ENCODE measurements at regions not wholly inside any gene's neighbourhood (a gene's known extent, or its start where the extent isn't known, plus 50 kb on each side); places are given as distances from the start of the nearest gene placed in this dataset.
"Not testable (repeated sequence)": the region's sequence is repeated elsewhere in the genome, so short reads cannot be mapped to it uniquely, and the experiment has no call there.

DNA sequence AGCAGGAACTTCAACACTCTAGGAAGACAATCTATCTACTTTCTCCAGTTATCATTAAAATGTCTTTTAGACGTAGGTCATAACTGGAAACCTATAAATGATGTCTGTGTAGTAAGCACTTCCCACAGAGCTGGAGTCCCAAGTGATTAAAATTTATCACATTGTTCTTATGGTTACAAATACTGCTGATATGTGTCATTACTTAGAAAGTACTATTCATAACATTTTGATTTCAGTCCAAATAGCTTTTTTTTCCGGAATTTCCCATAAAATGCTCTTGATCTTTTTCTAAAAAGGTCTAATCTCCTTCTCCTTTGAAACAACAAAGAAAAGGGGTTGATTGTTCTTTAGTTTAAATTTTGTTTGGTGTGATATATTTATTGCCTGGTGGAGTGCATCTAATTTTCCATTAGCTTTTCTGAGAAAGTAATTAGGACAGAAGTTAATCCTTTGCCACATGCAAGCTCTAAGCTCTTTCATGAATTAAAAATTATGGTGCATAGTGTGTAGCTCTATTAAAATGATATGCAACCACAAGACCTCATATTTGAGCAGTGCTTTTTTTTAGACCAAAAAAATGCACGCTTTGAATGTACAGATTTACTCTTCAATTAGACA is 132.7 kb upstream of the TCF21 start:
- no peak for DNase-seq

DNA sequence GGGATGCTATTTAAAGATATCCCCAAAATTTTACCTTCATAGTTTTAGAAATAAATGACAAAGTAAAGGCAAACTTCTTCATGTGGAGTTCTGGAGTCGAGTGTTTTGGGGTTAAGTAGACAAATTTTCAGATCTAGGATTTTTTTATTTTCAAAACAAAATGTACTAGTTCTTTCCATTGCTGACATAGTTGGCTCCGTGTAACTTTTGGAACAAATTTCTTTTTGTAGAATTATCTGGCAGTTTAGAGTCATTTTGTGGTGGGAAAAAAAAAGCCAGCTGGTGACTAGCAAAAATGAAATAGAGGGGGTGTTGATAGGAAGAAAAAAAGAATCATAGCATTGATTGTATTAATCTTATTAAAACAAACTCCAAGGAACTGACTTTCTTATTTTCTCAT is 131.6 kb upstream of the TCF21 start:
- no peak for DNase-seq

DNA sequence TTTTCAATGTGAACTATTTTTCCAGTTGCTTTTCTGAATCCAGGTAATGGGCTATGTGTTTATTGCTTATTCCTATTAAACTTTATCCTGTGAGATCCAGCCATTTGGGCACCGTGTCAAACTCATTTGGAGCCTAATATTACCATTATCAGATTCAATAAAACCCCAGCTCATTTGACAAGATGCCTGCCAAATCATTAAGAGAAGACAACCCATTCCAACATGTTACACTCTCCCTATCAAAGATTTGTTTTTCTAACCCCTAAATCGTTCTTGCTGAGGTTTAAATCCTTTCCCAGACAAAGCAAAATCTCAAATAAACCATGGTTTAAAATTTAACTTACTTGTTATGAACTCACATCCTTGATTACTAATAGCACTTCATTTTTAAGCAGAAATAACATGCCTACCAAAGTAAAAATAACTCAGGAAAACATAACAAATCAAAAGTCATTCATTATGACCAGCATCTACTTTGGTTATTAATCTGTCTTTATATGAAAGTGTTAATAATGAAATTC is 130.0 kb upstream of the TCF21 start:
- DNase-seq, result no peak

DNA sequence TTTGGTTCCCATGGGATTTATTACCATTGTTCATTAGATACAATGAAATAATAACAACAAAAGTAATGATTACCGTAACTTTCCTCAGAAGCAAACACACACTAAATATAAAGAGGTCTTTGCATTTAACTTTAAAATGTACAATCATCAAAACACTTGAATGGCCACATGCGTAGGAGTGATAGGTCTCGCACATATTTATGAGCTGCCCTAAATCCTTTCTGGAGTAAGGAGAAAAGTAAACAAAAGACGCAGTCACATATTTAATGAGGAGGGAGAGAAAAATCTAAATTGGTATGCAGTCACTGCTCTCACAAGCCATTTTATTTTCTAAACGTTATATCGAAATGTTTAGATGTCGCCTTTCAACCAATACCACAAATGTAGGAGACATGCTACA is 129.4 kb upstream of the TCF21 start:
- DNase-seq, result no peak

DNA sequence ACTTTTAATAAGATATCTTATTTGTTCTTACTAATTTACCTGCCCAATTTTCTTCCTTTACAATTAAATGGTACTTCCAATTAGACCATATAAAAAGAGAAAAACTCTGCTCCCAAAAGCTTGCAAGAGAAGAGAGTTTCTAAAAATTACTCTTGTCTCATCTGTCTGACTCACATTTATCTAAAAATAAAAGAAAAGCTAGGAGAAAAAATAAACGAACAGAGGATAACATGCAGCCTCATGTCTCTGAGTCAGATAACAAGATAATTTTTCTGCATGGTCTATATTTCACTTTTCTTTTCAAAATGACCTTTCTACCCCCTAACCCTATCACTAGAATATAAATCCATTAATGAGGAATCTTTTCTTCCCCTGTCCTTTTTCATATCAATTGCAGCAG is 127.2 kb upstream of the TCF21 start:
- DNase-seq, result no peak

DNA sequence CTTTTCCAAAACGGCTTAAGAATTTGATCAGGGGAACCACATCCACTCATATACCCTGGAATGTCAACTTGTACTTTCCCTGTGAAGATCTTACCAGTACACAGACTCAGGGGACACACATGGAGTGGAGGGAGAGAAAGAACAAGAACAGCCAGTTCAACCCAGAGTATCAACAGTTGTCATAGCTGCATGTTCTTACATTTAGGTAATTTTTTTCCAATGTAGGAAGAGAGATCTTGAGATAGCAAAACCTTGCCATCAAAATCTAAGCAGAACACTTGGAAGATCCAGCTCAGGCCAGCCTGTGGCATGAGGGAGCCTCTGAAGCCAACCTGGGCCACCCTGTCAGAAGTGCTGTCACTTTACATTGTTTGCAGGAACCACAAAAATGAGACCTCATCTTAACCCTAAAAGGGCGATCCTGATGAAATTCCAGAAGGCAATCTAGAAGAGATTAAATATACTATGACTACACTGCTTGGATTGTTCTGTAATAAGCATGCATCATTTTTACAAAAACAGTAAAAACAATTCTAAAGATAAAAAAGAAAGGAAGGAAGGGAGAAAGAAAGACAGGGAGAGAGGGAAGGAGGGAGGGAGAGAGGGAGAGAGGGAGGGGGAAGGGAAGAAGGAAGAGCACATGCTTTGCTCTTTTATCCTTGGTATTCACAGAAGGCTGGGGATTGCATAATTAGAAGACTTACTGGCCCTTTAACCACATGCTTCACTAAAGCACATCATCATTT is 124.7 kb upstream of the TCF21 start:
- no peak for DNase-seq

DNA sequence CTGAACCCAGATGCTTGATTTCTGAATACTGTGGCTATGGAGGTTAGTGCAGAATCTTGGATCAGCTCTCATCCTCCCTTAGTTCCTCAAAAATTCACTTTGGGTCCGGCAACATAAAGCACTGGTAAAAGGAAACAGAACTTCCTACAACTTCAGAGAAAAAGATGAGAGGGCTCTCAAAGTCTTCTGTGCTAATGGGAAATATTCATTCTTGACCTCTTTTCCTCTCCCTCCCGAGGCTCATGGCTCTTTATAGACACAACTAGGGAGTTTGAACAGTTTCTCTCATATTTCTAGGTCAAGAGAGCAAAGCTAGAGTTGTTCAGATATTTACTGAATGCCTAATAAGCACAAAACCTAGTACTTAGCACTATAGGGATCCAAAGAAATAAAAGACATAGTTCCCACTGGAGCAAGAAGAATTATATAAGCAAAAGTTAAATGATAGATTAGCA is 124.1 kb upstream of the TCF21 start:
- no peak for DNase-seq

DNA sequence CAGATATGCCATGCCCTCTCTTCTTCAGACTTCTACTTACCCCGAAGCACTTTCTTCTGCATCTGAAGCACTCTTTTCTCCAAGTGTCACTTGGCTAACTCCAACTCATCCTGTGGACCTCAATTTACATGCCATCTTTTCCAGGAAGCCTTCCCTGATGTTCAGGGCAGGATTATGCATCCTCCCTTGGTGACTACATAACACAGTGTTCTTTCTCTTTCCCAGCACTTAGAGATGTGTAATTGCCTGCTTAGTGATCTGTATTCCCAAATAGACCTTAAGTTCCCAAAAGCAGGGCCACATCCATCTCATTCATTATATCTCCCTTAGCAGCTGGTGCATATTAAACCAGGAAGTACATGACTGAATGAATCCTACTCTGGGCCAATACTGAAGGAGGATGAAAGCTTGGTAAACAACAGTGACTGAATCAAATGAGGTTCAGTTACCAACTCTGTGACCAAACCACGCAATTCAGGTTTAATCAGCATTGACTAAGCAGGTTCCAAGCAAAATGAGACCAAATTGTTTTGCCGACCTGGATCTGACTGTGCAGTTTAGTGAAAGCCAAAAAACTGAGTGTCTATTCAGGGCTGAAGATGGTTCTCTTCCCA is 121.4 kb upstream of the TCF21 start:
- DNase-seq, result no peak

DNA sequence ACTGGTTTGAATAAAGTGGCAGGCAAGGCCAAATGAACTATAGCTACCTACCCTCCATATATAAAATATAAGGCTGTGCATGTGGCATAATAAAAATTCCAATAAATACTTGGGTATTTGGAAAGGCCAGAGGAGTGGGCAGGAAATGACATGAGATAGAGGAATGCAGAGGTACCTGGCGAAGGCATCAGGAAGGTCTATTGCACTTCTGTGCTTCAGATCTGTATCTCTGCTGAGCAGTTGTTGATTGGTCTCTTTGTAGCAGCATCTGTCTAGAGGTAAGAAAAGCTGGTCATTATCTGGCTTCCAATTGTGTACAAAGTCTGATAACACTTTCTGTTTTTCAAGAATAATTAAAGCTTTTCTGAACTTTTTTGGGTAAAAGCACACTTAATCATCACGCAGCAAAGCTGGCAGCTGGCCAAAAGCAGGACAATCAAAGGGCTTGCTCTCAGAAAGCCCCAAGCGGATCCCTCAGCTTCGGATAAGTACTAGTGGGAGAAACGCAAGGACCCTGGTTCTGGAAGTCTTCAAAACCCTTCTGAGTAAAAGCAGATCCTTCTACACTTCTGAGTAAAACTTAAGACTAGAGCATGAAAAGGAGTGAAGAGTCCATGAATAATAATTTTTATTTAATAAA is 120.1 kb upstream of the TCF21 start:
- DNase-seq, result no peak

DNA sequence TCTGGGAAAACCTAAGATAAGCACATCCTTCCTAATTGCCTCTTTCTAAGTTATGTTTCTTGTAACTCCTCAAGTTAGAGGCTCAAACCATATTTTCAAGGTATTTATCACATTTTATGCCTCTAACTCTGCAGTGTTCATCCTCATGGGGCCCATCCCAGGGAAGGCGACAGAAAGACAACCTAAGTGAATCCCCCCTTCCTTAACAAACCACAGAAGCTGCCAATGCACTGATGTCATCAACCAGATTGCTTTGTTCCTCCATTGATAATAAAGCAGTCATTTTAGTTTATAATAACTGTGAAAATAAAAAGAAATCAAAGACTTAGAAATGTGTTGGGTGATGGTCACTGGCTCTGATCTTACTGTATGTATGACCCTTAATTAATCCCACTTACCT is 119.5 kb upstream of the TCF21 start:
- no peak for DNase-seq

DNA sequence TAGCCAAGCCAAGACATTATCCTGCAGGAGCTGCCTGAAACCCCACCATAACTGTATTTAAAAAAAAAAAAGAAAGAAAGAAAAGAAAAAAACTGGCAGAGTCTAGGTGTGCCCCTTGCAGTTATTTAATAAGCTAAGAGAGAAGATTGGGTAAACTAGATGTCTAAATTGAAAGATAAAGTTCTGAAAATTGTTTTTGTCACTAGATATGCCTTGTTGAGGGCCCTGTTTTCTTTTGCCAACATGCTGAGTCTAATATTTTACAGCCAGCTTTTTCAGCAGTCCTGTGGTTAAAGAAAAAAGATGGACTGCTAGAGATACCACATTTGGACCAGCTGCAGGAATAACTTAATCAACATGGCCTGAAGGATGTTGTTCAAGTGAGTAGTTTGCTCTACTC is 116.3 kb upstream of the TCF21 start:
- DNase-seq, result no peak

DNA sequence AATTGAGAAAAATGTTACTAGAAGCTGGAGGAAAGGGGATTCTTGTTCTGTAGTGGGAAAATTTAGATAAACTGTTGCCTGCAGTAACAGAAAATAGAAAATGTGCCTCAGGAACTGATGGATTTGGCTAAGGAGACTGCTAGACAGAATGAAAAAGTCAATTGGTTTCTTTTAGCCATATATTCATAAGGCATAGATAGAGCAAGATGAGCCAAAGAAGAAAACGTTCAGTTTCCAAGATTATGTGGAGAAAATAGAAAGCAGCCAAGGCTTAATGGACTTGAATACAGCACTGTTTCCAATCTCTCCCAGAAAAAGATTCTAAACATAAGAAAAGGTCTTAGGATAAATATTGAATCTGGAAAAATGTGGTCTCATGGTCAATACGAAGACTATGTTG is 115.1 kb upstream of the TCF21 start:
- no peak for DNase-seq

DNA sequence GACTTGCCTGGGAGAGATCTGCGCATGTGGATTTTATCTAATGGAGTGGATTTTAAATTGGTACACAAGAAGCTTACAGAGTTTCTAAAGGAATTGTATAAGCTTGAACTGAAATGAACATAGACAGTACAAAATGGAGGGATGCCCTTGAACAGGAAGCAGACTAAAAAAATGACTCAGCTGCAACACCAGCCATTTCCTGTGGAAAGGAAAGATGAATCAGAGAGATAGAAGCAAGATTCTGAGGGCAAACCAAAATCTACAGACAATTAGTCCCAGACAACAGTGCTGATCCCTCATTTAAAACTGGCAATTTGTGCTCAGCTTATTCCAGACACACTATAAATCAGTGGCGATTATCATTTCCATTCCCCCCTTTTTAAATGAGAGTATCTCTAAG is 114.6 kb upstream of the TCF21 start:
- DNase-seq, result no peak

DNA sequence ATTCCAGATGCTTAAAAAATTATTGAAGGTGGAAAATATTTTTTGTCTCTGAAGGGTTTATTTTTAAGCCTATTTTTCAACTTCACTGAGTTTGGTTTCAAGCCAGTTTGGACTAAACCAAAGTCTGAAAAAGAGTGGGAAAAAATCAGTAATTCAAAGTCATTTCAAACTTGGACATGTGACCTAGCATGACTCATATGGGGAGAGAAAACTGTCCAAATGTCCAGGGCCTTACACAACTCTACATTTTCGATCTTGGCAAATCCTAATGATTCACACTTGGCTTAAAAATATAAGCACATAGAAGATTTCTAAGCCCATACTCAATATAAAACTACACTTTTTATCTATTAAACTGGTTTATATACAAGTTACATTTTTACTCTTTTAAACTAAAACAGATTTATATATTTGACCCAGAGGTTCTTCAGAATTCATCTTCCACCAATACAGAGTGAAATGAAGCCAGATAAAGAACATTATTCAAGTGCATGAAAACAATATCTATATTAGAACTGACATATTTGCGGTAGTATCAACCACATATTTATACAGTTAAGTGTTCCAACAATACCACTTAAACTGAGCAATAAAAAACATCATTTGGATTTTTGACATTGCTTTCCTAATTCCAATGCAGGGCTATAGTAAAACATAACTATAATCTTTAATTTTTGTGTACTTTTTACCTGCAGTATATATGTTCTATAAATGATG is 110.3 kb upstream of the TCF21 start:
- DNase-seq, result no peak

DNA sequence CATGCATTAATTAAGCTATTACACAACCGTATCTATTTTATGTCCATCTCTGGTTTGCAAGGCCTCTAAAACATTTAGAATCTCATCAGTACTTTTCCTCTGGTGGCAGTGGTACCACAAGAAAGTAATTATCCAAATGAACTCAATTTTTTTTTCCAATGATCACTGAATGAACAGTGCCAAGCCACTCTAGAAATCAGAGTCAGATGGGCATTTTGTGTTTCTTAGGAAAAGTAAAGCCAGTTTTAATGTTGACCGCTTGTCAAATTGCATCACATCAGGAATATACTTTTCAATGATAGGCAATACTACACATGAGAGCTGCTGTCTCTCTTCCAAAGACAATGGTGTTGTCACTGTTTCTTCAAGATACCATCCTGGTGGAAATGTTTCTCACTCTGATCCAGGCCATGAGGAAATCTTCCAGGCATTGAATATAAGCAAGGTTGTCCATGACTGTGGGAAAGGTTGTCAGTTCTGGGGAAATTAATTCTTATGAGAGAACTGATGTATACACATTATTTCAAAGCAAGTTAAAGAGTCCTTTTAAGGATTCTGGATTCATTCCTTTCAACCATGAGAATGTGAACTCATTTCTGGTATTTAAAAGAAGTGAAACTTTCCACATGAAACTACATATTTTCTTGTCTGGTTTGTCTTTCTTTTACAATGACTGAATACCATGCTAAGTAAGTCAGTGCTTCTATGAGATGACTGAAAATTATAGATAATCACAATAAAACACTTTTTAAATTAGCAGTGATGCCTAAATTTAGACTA is 108.8 kb upstream of the TCF21 start:
- DNase-seq, result no peak

DNA sequence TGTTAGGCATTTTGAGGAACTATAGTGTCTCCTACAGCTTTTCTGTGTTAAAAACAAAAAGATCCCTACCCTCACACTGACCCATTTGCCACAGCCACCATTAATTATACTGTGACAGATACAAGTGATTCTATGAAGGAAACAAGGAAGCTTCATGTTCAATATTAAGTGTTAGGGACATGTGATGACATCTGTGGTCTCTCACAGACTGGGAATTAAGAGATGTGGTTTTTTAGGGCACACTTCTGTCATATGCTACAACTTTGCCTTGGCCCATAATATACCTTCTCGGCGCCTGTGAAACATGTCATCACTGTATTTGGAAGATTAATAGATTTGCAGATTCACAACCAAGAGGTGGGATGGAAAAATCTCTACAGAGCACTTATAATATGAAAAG is 102.9 kb upstream of the TCF21 start:
- no peak for DNase-seq

DNA sequence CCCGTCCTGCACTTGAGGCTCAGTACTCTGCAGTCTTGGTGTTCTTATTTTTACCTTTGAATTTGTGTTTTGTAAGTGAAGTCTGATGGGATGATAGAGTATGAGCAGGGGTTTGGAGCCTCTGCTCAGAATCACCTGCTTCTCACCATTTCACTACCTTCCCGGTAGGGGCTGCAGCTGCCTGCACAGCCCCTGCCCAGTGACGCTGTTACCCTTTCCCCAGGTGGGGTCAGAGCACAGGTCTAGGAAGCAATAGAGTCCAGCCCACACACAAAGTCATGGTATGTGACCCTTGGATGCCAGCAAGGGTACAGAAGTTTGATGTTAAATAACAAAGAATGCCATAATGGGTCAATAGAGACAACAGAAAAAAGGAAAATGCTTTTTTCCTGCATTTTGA is 101.8 kb upstream of the TCF21 start:
- no peak for DNase-seq

DNA sequence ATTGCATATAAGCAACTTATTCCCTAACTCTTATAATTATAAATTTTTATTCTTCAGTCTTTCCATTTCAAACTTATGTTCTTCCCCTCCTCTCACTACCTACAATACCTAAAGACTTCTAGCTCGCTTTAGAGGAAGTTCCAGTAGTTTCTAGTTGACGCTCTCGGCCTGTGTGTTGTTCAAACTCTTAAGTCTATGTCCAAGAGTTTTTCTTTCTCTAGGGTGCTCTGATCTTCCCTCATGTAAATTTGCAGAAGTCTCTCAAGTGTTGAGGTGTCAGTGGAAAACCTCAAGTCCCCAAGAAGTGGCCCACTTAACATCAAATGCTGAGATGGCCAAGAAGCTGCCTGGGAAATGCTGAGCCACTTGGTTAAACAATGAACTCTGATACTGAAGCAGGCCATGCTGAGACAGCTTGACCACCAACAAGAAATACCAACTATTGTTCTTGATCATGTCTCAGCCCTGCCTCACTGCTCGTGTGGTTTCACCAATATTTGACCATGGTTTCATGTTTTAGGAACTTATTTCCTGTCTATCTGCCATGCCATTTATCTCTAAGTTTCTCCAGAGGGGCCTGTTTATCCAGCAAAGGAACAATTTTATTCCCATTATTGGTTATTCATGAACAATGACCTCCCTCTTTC is 100.9 kb upstream of the TCF21 start:
- DNase-seq, result no peak

DNA sequence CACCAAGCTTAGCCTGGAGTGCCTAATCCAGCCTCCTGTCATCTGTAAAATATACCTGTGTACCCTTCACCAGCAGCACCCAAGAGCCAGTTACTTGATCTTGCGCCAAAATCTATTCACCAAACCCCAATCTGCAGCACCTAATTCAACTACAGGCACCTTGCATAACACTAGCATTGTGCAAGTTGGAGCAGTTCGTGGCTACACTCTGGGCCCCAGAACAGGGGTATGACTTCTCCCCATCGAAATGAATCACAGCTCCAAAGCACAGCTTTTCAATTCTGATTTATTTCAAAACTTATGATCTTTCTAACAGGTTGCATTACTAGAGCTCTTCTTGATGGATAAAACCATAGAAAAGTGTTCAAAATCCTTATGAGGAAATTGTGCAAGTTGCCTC is 100.4 kb upstream of the TCF21 start:
- DNase-seq, result no peak

DNA sequence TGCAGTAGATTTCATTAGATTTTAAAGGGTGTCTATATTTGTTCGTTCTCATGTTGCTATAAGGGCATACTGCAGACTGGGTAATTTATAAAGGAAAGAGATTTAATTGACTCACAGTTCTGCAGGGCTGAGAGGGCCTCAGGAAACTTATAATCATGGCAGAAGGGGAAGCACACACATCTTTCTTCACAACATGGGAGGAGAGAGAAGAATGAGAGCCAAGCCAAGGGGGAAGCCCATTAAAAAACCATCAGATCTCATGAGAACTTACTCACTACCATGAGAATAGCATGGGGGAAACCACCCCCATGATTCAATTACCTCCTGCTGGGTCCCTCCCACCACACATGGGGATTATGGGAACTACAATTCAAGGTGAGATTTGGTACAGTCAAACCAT is 99.5 kb upstream of the TCF21 start:
- DNase-seq, result not testable (repeated sequence)

DNA sequence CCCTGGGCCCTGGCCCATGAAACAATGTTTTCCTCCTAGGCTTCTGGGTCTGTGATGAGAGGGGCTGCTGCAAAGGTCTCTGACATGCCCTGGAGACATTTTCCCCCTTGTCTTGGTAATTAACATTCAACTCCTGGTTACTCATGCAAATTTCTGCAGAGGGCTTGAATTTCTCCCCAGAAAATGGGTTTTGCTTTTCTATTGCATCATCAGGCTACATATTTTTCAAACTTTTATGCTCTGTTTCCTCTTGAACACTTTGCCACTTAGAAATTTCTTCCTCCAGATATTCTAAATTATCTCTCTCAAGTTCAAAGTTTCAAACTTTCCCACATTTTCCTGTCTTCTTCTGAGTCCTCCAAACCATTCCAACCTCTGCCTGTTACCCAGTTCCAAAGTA is 98.2 kb upstream of the TCF21 start:
- DNase-seq, result not testable (repeated sequence)

Data from right kidney (tissue), 1 donor.